Osteocyte (in vitro differentiated cells): ENCODE measurements at regions not wholly inside any gene's neighbourhood (a gene's known extent, or its start where the extent isn't known, plus 50 kb on each side); places are given as distances from the start of the nearest gene placed in this dataset.
A peak's percentile ranks its signal among the peaks of the same experiment; 100 is the strongest.

ENCODE experiments used
- DNase-seq: peaks from one replicate; pipeline ENCODE4 v3.0.0; 2021; ENCODE audit warnings: mixed read lengths; ENCODE audit not compliant: unreplicated experiment; ENCODE audit errors: extremely low spot score
- H3K27ac Mint-ChIP-seq: one replicate; pipeline ENCODE4 v1.8.0; 2021; ENCODE audit warnings: mild to moderate bottlenecking, mixed read lengths; ENCODE audit not compliant: unreplicated experiment
- H3K27me3 Mint-ChIP-seq: one replicate; pipeline ENCODE4 v1.8.0; 2021; ENCODE audit warnings: mixed read lengths; ENCODE audit not compliant: unreplicated experiment
- H3K36me3 Mint-ChIP-seq: one replicate; pipeline ENCODE4 v1.8.0; 2021; ENCODE audit warnings: mixed read lengths; ENCODE audit not compliant: unreplicated experiment
- H3K4me1 Mint-ChIP-seq: one replicate; pipeline ENCODE4 v1.8.0; 2021; ENCODE audit warnings: mixed read lengths; ENCODE audit not compliant: unreplicated experiment
- H3K4me3 Mint-ChIP-seq: one replicate; pipeline ENCODE4 v1.8.0; 2021; ENCODE audit warnings: mild to moderate bottlenecking, moderate library complexity, mixed read lengths; ENCODE audit not compliant: unreplicated experiment
- H3K9me3 Mint-ChIP-seq: one replicate; pipeline ENCODE4 v1.8.0; 2021; ENCODE audit warnings: mixed read lengths; ENCODE audit not compliant: unreplicated experiment
- TF ChIP-seq, protein P1 (sequence below): fragments of 200-600 bp; sonication (generic); IDR thresholded peaks from 2 replicates; pipeline ENCODE4 v1.5.0; 2021; ENCODE audit warnings: antibody characterized with exemption, mild to moderate bottlenecking, moderate library complexity

- H3K36me3 Mint-ChIP-seq = peaks cover 2% of the 10 kb centered on the region
- H3K4me3 Mint-ChIP-seq = no peak overlapping the region
- TF ChIP-seq, protein P1, sequence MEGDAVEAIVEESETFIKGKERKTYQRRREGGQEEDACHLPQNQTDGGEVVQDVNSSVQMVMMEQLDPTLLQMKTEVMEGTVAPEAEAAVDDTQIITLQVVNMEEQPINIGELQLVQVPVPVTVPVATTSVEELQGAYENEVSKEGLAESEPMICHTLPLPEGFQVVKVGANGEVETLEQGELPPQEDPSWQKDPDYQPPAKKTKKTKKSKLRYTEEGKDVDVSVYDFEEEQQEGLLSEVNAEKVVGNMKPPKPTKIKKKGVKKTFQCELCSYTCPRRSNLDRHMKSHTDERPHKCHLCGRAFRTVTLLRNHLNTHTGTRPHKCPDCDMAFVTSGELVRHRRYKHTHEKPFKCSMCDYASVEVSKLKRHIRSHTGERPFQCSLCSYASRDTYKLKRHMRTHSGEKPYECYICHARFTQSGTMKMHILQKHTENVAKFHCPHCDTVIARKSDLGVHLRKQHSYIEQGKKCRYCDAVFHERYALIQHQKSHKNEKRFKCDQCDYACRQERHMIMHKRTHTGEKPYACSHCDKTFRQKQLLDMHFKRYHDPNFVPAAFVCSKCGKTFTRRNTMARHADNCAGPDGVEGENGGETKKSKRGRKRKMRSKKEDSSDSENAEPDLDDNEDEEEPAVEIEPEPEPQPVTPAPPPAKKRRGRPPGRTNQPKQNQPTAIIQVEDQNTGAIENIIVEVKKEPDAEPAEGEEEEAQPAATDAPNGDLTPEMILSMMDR = no peak
- no peak overlapping the region for H3K27ac Mint-ChIP-seq
- DNase-seq = no peak
- H3K9me3 Mint-ChIP-seq = peaks cover 19% of the 10 kb centered on the region
- no peaks in the 10 kb centered on the region for H3K27me3 Mint-ChIP-seq
- H3K4me1 Mint-ChIP-seq = peaks cover 5% of the 10 kb centered on the region
Observed at GRCh38 chr13:85545771-85546170, 253.4 kb downstream of the SLITRK6 start.

- Mint-ChIP-seq H3K36me3 (peaks cover 2% of the 10 kb centered on the region), H3K9me3 (peaks cover 17% of the 10 kb centered on the region), H3K27me3 (no peaks in the 10 kb centered on the region), H3K4me3 (no peak overlapping the region), H3K27ac (no peak overlapping the region), H3K4me1 (peaks cover 7% of the 10 kb centered on the region)
- no peak for DNase-seq
- TF ChIP-seq, protein P1 = no peak
Observed at GRCh38 chr13:85544756-85545155, 254.5 kb downstream of the SLITRK6 start.

GRCh38 chr13:85543144-85543543 is 256.1 kb downstream of the SLITRK6 start:
- TF ChIP-seq, protein P1 = no peak
- Mint-ChIP-seq H3K27ac (peak overlapping the region; percentile 69), H3K9me3 (peaks cover 5% of the 10 kb centered on the region), H3K4me1 (peaks cover 11% of the 10 kb centered on the region), H3K4me3 (no peak overlapping the region), H3K36me3 (no peaks in the 10 kb centered on the region), H3K27me3 (no peaks in the 10 kb centered on the region)
- DNase-seq = no peak

- Mint-ChIP-seq H3K27ac (no peak overlapping the region), H3K4me1 (peaks cover 24% of the 10 kb centered on the region), H3K27me3 (no peaks in the 10 kb centered on the region), H3K4me3 (no peak overlapping the region), H3K9me3 (peaks cover 10% of the 10 kb centered on the region), H3K36me3 (no peaks in the 10 kb centered on the region)
- TF ChIP-seq, protein P1 = no peak
- DNase-seq = no peak
Observed at GRCh38 chr13:85541476-85541875, 257.7 kb downstream of the SLITRK6 start.

- Mint-ChIP-seq H3K36me3 (no peaks in the 10 kb centered on the region), H3K4me3 (no peak overlapping the region), H3K27me3 (no peaks in the 10 kb centered on the region), H3K9me3 (peaks cover 5% of the 10 kb centered on the region), H3K4me1 (peaks cover 24% of the 10 kb centered on the region), H3K27ac (no peak overlapping the region)
- no peak for DNase-seq
- TF ChIP-seq, protein P1 = no peak
Observed at GRCh38 chr13:85538957-85539356, 260.3 kb downstream of the SLITRK6 start.
